GM12878 (cell line): ENCODE measurements at regions not wholly inside any gene's neighbourhood (a gene's known extent, or its start where the extent isn't known, plus 50 kb on each side); places are given as distances from the start of the nearest gene placed in this dataset.

Source experiments
- BMI1 ChIP-seq: fragments of 450-650 bp; IDR thresholded peaks from 2 replicates; pipeline ENCODE4 v1.6.1; 2016; ENCODE audit warnings: mild to moderate bottlenecking, moderate library complexity, borderline replicate concordance
- ESRRA ChIP-seq: IDR thresholded peaks from 2 replicates; pipeline ENCODE4 v1.6.1; 2012; ENCODE audit warnings: mild to moderate bottlenecking, low read length, improper control_type of control experiment
- EZH2 ChIP-seq: IDR thresholded peaks from 2 replicates; pipeline ENCODE4 v1.6.1; 2012; ENCODE audit warnings: low read depth, mild to moderate bottlenecking, control low read depth, inconsistent platforms, low read length, borderline replicate concordance; ENCODE audit not compliant: control insufficient read depth
- RFX5 ChIP-seq: IDR thresholded peaks from 2 replicates; pipeline ENCODE4 v1.6.1; 2011; ENCODE audit warnings: low read depth, low read length, improper control_type of control experiment
- TCF12 ChIP-seq: IDR thresholded peaks from 2 replicates; pipeline ENCODE4 v1.6.1; 2011; ENCODE audit warnings: low read depth, mild to moderate bottlenecking, low read length
- ZZZ3 ChIP-seq: IDR thresholded peaks from 2 replicates; pipeline ENCODE4 v1.6.1; 2011; ENCODE audit warnings: low read depth; ENCODE audit not compliant: control insufficient read depth, insufficient read length
- TF ChIP-seq, protein P1 (sequence below): IDR thresholded peaks from 2 replicates; pipeline ENCODE4 v1.6.1; 2012; ENCODE audit warnings: low read depth, low read length, improper control_type of control experiment

DNA sequence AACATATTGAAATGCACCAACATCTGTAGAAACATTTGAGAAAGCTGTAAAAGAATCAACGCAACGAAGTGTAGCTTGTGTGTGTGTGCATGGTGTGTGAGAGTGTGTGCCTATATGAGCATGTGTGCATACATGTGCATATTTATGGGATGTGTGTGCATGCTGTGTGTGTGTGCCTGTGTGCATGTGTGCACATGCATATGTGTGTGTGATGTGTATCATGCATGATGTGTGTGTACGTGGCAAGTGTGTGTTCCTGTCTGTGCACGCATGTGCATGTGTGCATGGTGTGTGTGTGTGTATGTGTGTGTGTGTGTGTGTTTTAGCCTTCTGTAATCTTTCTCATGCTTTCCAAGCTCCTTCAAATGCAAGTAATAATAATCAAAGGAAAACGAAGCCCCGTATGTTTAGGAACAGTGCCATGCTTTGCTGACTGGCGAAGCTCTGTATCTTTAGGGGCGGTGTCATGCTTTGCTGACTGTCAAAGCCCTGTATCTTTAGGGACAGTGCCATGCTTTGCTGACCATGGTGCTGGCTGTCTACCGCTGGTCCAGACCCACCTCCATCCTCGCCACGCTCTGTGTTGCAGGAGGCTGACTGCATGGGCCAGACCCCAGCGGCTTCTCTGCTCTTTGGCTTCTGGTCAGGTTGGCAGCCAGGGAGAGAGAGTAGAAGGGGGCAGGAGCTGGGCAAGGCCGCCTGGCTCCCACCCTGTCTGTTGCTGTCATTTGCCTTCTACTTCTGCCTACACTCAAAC is 129.2 kb downstream of the ASB1 start:
- TF ChIP-seq RFX5 (no peak), TCF12 (no peak), ZZZ3 (no peak), EZH2 (no peak), ESRRA (no peak), BMI1 (no peak)
- TF ChIP-seq, protein P1, sequence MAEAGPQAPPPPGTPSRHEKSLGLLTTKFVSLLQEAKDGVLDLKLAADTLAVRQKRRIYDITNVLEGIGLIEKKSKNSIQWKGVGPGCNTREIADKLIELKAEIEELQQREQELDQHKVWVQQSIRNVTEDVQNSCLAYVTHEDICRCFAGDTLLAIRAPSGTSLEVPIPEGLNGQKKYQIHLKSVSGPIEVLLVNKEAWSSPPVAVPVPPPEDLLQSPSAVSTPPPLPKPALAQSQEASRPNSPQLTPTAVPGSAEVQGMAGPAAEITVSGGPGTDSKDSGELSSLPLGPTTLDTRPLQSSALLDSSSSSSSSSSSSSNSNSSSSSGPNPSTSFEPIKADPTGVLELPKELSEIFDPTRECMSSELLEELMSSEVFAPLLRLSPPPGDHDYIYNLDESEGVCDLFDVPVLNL: no peak
